HUDEP-2 (cell line): ENCODE measurements at regions not wholly inside any gene's neighbourhood (a gene's known extent, or its start where the extent isn't known, plus 50 kb on each side); places are given as distances from the start of the nearest gene placed in this dataset.
A peak's percentile ranks its signal among the peaks of the same experiment; 100 is the strongest.

Source experiments
- DNase-seq, 76 experiments: peaks; one replicate each; lab custom pipeline; 2025; ENCODE audit not compliant: unreplicated experiment in 76 of 76; lab: John Stamatoyannopoulos, UW

DNA sequence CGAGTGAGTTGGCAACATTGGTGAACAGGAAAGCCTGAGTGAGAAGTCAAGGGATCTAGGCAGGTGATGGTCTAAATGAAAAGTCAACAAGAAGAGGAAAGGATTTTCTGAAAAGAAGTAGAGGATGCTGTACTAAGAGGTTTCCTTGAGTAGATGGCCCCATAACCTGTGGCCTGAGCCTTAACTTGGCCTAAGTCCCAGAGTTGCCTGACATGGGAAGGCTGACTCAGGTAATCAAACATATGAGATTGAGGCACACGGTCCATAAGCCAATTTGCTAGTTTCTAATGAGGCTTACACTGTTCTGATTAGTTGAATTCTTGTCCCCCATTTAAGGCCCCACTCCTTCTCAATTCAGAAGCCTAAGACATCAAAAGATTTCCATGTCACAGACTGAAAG is 262.5 kb upstream of the LMCD1 start:
- no peak for DNase-seq

- DNase-seq, result peak in 26 of 76 experiments; percentile 0 to 35 (median 8)
Measured at GRCh38 chr3:8239718-8240695, 261.6 kb upstream of the LMCD1 start.

DNA sequence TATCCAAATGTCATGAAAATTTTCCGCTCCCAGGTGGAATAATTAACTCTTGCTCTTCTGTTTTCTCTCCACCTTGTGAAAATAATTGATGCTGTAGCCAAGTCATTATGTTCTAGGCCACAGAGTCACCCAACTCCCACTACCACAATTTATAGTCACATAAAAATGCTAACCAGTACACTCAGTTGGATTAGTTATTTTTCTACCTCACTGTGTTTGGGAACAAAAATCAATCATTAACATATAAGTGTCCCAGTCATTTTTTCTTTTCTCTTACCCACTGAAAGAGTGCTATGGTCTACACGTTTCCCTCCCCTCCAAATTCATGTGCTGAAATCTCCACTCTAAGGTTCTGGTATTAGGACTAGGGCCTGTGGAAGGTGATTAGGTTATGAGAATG is 255.6 kb upstream of the LMCD1 start:
- no peak for DNase-seq

DNA sequence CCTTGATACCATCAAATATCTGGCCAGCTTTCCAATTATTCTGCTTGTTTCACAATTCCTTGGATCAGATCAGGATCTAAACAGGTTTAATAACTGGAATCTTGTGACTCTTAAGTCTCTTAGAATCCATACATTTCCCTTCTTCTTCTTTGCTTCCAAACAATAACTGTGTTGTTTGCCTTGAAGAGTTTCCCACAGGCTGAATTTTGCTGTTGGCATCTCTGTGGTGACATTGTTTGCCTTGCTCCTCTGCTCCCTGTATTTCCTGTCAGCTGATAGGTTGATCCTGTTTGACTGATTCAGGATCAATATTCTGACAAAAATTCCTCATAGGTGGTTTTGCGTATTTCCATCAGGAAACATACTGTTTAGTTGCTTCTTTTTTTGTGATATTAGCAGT is 248.4 kb upstream of the LMCD1 start:
- DNase-seq, result no peak

DNA sequence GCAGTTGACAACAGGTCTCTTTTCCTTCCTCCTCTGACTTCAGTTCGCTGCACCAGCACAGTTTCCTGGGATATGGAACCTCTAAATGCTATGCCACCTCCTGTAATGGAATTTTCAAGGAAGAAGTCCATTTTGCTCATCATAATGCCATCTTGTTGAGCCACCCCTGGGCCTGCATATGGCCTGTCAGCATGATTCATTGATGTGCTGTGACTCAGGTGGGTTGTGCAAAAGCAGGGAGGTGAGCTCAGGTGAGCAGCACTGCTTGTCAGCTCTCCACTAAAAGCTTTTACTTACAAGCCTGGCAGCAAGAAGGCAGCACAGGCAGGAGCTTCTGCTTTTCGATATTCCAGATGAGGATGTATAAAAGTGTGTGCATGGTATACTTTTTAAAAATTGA is 247.1 kb upstream of the LMCD1 start:
- DNase-seq, result no peak

- DNase-seq, result no peak
Measured at GRCh38 chr3:8255725-8256124, 245.9 kb upstream of the LMCD1 start.

- no peak for DNase-seq
Measured at GRCh38 chr3:8256441-8257071, 245.1 kb upstream of the LMCD1 start.

DNA sequence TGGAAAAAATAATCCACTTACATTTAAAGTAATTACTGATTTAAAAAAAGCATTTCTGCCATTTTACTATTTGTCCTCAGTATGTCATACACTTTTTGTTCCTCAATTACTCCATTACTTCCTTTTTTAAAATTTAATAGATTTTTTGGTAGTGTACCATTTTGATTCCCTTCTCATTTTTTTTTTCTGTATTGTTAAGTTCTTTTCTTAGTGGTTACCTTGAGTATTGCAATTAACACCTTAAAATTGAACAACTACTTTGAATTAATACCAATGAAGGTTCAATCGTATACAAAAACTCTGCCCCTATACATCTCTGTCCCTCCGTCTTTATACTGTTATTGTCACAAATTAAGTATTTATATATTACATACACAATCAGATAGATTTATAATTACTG is 240.6 kb upstream of the LMCD1 start:
- DNase-seq, result no peak

- DNase-seq, result no peak
Measured at GRCh38 chr3:8266730-8267131, 234.9 kb upstream of the LMCD1 start.

GRCh38 chr3:8273479-8273878 is 228.1 kb upstream of the LMCD1 start:
- DNase-seq, result no peak

DNA sequence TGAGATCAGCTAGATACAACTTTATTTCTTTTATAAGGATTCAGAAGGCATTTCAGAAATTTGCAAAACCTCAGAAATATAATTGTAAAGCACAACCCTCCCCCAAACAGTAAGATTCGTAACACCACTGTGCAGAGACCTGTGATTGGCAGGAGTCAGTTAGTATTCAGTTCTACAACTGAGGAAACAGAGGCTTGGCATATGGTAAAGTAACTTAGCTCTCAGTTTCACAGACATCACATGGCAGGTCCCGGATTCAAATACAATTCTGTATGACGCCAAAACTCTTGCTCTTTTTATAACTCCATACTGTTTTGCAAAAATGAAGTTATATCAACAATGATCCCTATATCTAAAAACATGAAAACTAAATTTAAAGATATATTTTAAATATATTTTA is 225.6 kb upstream of the LMCD1 start:
- no peak for DNase-seq

DNA sequence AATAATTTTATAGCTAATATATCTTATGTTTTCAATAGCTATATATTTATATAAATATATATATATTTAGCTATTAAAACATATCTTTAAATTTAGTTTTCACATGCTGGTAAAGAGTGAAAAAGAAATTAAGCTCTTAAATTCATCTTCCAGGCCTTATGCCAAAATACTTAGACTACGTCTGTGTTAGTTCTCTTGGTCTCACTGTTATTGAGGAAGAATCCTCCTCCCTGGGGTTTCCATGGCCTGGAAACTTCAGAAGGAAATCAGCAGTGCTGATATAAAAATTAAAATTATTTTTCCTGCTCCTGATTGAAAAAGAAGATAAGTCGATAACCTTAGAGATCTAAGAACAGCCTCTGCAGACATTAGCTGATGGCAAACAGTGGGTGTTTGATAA is 225.1 kb upstream of the LMCD1 start:
- DNase-seq, result no peak

GRCh38 chr3:8278448-8278847 is 223.2 kb upstream of the LMCD1 start:
- peak in 1 of 76 experiments; percentile 2 for DNase-seq

- DNase-seq, result no peak
Measured at GRCh38 chr3:8279476-8279875, 222.1 kb upstream of the LMCD1 start.

- no peak for DNase-seq
Measured at GRCh38 chr3:8279886-8280550, 221.6 kb upstream of the LMCD1 start.

DNA sequence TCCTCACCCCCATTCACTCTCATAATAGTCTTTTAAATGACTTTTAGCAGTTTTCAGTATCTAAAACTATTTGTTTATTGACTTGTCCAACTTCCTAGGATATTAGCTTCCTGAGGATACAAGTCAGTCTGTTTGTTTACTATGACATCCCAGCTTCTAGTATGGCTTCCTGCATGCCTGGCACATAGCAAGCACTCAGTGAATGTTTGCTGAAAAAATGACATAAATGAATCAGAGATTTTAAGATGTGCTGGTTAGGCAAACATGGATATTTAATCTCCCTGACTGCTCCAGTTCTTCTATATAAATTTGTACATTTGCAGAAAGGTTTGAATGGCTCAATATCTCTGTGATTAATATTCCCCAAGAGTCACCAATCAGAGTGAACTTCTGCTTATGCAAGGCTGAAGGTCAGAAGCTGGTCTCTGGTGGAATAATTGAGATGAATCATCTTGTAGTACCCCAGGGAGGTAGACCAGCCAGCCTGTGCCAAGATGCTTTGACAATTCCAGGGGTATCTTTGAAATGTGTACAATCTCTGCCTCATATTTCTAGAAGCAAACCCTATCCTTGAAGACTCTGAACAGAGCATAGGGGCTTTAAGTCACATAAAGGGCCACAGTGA is 219.0 kb upstream of the LMCD1 start:
- no peak for DNase-seq

DNA sequence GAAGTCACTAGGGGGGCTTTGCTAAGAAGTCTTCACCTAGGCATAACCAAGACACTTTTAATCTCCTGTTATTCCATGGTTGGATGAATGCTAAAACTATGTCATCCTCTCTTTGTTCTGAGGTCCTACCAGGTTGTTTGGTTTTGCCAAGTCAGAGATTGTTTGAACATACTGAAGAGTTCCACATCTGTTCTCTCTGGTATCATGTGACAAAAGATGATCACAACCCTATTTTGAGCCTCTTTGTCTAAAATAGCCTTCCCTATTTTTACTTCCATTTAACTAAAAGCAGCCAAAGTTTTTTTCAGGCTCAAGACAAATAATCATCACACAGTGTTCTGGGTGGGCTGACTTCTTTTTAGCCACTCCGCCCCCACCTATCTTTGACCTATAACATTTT is 218.4 kb upstream of the LMCD1 start:
- DNase-seq, result no peak

DNA sequence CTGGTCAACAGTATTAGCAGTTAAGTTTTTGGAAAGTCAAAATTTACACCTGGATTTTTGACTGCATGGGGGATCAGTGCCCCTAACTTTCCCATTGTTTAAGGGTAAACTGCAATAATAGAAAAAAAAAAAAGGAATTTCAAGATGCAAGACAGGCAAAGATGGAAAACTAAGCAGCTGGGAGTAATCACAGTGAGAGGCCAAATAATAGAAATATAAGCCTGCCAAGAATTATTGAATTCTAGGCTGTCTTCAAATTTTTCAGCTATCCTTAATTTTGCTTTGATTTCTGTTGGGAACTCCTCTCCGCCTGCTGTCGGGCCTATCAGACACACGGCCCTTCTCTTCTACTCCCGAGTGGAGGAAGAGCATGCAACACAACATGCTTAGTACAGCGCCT is 215.5 kb upstream of the LMCD1 start:
- DNase-seq, result no peak

GRCh38 chr3:8286749-8287148 is 214.9 kb upstream of the LMCD1 start:
- DNase-seq, result no peak

DNA sequence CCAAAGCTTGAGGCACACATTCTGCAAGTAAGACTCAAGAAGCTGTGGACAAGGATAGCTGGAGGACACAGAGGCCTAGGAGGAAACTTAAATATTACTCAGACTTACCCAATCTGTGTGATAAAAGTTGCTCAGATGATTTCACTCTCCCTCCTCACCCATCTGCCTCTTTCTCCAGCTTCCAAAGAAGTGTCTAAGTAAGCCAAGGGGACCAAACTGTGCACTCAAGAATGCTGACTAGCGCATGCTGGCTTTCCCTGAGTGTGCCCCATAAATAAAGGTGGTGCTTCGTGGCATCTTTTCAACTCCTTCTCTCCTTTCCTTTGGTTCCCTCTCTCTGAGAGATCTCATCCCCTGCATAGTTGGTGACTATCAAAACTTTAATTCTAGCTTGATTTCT is 211.0 kb upstream of the LMCD1 start:
- DNase-seq, result no peak

GRCh38 chr3:8296461-8296860 is 205.2 kb upstream of the LMCD1 start:
- no peak for DNase-seq
